SK-N-MC (cell line): ENCODE measurements at regions not wholly inside any gene's neighbourhood (a gene's known extent, or its start where the extent isn't known, plus 50 kb on each side); places are given as distances from the start of the nearest gene placed in this dataset.

Source experiments
- DNase-seq: peaks from one replicate; pipeline ENCODE4 v3.0.0-alpha.2; 2011; ENCODE audit warnings: low read depth, low spot score
- H3K27ac ChIP-seq: fragments of 200-600 bp; sonication (generic); 2 replicates; pipeline ENCODE4 v1.5.1; 2016; ENCODE audit warnings: mixed run types
- H3K36me3 ChIP-seq: fragments of 200-600 bp; sonication (generic); 2 replicates; pipeline ENCODE4 v1.6.1; 2017; ENCODE audit warnings: antibody characterized with exemption, low read length, mixed read lengths; ENCODE audit not compliant: insufficient read depth
- H3K4me3 ChIP-seq: fragments of 200-600 bp; sonication (generic); 2 replicates; pipeline ENCODE4 v1.5.1; 2016
- H3K9ac ChIP-seq: fragments of 200-600 bp; sonication (generic); 2 replicates; pipeline ENCODE4 v1.8.0; 2017; ENCODE audit warnings: mixed run types, mixed read lengths; ENCODE audit not compliant: insufficient read length
- H3K9me3 ChIP-seq: fragments of 200-600 bp; sonication (generic); 2 replicates; pipeline ENCODE4 v1.6.1; 2017; ENCODE audit warnings: low read depth, mild to moderate bottlenecking, antibody characterized with exemption, low read length, moderate library complexity, mixed read lengths
- EZH2 ChIP-seq: fragments of 200-600 bp; sonication (generic); IDR thresholded peaks from one replicate; pipeline ENCODE4 v1.6.1; 2017; ENCODE audit warnings: antibody characterized with exemption
- FOXP2 ChIP-seq: optimal IDR thresholded peaks from 2 replicates; pipeline ENCODE3; 2011; ENCODE audit warnings: mild to moderate bottlenecking, moderate library complexity; ENCODE audit not compliant: insufficient read depth; ENCODE audit errors: extremely low read length, control extremely low read depth
- POLR2AphosphoS5 ChIP-seq: IDR thresholded peaks from 2 replicates; pipeline ENCODE4 v1.6.1; 2012; ENCODE audit warnings: mild to moderate bottlenecking, low read depth, low read length, borderline replicate concordance

DNA sequence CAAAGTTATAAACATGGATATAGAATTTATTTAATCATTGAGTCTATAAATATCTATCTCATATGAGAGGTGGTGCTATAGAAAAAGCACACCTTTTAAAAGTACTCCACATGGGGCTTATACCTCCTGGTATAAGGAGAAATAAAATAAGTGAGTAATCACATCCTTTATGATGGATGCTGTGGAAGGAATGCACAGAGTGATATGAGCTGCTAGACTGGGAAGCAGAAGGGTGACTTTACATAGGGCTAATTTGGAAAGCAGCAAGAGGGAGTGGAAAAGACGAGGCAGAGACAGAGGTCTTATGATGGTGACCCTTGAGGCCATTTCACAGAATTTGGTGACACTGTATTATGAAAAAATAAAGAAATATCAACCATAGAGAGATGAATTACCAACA, 59.4 kb upstream of the AHR start:
- H3K9ac ChIP-seq: no peak overlapping the region
- no peak overlapping the region for H3K4me3 ChIP-seq
- no peak for TF ChIP-seq EZH2
- TF ChIP-seq POLR2AphosphoS5: no peak
- no peak for TF ChIP-seq FOXP2
- H3K9me3 ChIP-seq: no peaks in the 10 kb centered on the region
- DNase-seq: no peak
- no peaks in the 10 kb centered on the region for H3K36me3 ChIP-seq
- H3K27ac ChIP-seq: no peak overlapping the region

GRCh38 chr7:17239683-17240521, 58.5 kb upstream of the AHR start:
- TF ChIP-seq EZH2 (no peak), FOXP2 (no peak), POLR2AphosphoS5 (no peak)
- H3K27ac ChIP-seq: no peak overlapping the region
- no peak for DNase-seq
- H3K9ac ChIP-seq: no peak overlapping the region
- no peaks in the 10 kb centered on the region for H3K9me3 ChIP-seq
- H3K4me3 ChIP-seq: no peak overlapping the region
- H3K36me3 ChIP-seq: no peaks in the 10 kb centered on the region

DNA sequence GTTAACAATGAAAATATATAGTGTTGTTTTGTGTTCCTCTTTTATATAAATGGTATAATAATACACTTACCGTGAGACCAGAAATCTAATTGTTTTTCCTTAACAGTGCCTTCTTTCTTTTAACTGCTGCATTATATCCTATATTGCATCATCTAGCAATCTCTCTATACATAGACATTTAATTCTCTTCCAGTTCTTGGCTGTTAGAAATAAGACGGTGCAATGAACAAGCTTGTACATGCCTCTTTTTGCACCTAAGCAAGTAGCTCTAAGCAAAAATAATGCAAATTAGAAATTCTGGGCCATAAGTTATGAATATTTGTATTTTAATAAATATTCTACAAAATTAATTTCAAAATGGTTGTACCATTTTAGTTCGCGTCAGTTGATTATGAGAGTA, 55.9 kb upstream of the AHR start:
- Histone ChIP-seq H3K9ac (no peak overlapping the region), H3K4me3 (no peak overlapping the region), H3K36me3 (no peaks in the 10 kb centered on the region), H3K9me3 (no peaks in the 10 kb centered on the region), H3K27ac (no peak overlapping the region)
- no peak for DNase-seq
- TF ChIP-seq EZH2 (no peak), POLR2AphosphoS5 (no peak), FOXP2 (no peak)

DNA sequence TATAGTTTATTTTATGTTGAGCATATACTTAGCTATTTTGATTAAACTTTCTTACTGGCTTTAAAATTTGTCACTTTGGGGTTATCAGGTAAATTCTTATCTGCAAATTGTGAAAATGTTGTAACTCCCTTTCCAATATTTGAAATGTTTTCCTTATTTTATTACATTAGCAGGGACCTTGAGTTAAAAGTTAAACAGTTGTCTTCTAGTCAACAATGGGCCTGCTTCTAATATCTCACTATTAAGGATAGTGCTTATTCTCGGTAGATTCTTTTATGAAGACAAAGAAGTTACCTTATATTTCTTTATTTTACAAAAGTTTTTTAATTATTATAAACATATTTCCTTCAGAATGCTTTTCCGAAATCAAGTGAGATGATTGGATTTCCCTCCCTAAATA, 53.7 kb upstream of the AHR start:
- DNase-seq: no peak
- Histone ChIP-seq H3K27ac (no peak overlapping the region), H3K9me3 (no peaks in the 10 kb centered on the region), H3K36me3 (no peaks in the 10 kb centered on the region), H3K4me3 (no peak overlapping the region), H3K9ac (no peak overlapping the region)
- TF ChIP-seq FOXP2: no peak

DNA sequence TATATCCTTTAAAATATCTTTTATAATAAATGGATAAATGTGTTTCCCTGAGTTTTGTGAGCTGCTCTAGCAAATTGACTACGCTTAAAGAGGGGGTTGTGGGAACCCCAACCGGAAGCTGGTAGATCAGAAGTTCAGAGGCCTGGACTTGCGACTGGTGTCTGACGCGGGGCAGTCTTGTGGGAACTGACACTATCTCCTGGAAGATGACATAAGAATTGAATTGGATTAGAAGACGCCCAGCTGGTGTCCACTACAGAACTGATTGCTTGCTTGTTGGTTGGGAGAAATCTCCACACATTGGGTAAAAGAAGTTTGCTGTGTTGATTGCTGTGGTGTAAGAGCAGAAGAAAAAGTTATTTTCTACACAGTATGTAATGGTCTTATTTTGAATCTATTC, 51.1 kb upstream of the AHR start:
- DNase-seq: no peak
- H3K27ac ChIP-seq: no peak overlapping the region
- no peak for TF ChIP-seq FOXP2
- TF ChIP-seq EZH2: no peak
- no peak for TF ChIP-seq POLR2AphosphoS5
- no peak overlapping the region for H3K4me3 ChIP-seq
- H3K9me3 ChIP-seq: no peaks in the 10 kb centered on the region
- H3K9ac ChIP-seq: no peak overlapping the region
- no peaks in the 10 kb centered on the region for H3K36me3 ChIP-seq

- Histone ChIP-seq H3K9me3 (no peaks in the 10 kb centered on the region), H3K9ac (no peak overlapping the region), H3K36me3 (no peaks in the 10 kb centered on the region), H3K4me3 (no peak overlapping the region), H3K27ac (no peak overlapping the region)
- TF ChIP-seq FOXP2 (no peak), EZH2 (no peak), POLR2AphosphoS5 (no peak)
- no peak for DNase-seq
These were observed 49.9 kb upstream of the AHR start for GRCh38 chr7:17248527-17248926.
